Adrenal gland (tissue), 9 donors: ENCODE measurements at regions not wholly inside any gene's neighbourhood (a gene's known extent, or its start where the extent isn't known, plus 50 kb on each side); places are given as distances from the start of the nearest gene placed in this dataset.

Experiments
- DNase-seq, 7 donors: peaks; one replicate each; pipeline ENCODE4 v3.0.0-alpha.2; 2019 to 2020
- H3K27ac ChIP-seq, 5 donors: fragments of 200-600 bp; sonication (generic) in 4 of 5; 1 replicate in 3 of 5; 2 replicates in 2 of 5; pipeline versions ENCODE4 v1.5.1 to v1.8.0; 2016 to 2020; ENCODE audit warnings: mild to moderate bottlenecking in 1 of 5
- H3K27me3 ChIP-seq: fragments of 200-600 bp; 2 replicates; pipeline ENCODE4 v1.8.0; 2021
- H3K36me3 ChIP-seq, 2 donors: fragments of 200-600 bp; replicated peaks in 1 of 2; 1 replicate in 1 of 2; 2 replicates in 1 of 2; pipeline versions ENCODE4 v1.5.1 to v1.8.0; 2018 to 2022
- H3K4me1 ChIP-seq, 2 donors: fragments of 200-600 bp; replicated peaks in 1 of 2; 1 replicate in 1 of 2; 2 replicates in 1 of 2; pipeline versions ENCODE4 v1.5.1 to v1.8.0; 2018 to 2021
- H3K4me3 ChIP-seq, 4 donors: fragments of 200-600 bp; sonication (generic) in 3 of 4; one replicate each; pipeline ENCODE4 v1.5.1; 2016 to 2018
- H3K9me3 ChIP-seq, 3 donors: fragments of 200-600 bp; sonication (generic) in 1 of 3; replicated peaks in 1 of 3; 1 replicate in 2 of 3; 2 replicates in 1 of 3; pipeline versions ENCODE4 v1.5.1 to v1.8.0; 2016 to 2021
- POLR2A ChIP-seq, 2 donors: fragments of 450-650 bp; IDR thresholded peaks; one replicate each; pipeline ENCODE4 v1.6.1; 2017; ENCODE audit warnings: antibody characterized with exemption in 2 of 2, mild to moderate bottlenecking in 2 of 2, moderate library complexity in 1 of 2
- WGBS, 4 donors: extraction: QIAGEN DNeasy Blood & Tissue Kit in 2 of 4; methylation state at CpG; one replicate each; pipeline versions ENCODE4 v1.1.5 to v1.1.7; 2013 to 2017; 5-methylcytosine and 5-hydroxymethylcytosine counted together
- intact Hi-C, 2 donors: fragments of 100-400 bp; cut with DNase I; formaldehyde crosslinking; loops; one replicate each; pipeline versions ENCODE4 v1.14.1 to v1.15.0; 2022 to 2023
- TF ChIP-seq, protein P1 (sequence below), 6 experiments: fragments of 450-650 bp in 4 of 6; fragments of 200-600 bp in 2 of 6; sonication (generic) in 1 of 6; IDR thresholded peaks; 1 replicate in 5 of 6; 2 replicates in 1 of 6; pipeline versions ENCODE4 v1.5.1 to v1.8.0; 2016 to 2021; ENCODE audit warnings: antibody characterized with exemption in 6 of 6, mild to moderate bottlenecking in 2 of 6, moderate library complexity in 1 of 6
- donor health status: healthy with polysubstance abuse.
- donor health status: Bipolar disorder and iron deficiency.
- donor health status: DM: yes; HTN: yes; CAD: no.
- donor health status: DM: no; HTN: no; CAD: no.
- donor health status: DM: no; HTN: no; CAD: no.

DNA sequence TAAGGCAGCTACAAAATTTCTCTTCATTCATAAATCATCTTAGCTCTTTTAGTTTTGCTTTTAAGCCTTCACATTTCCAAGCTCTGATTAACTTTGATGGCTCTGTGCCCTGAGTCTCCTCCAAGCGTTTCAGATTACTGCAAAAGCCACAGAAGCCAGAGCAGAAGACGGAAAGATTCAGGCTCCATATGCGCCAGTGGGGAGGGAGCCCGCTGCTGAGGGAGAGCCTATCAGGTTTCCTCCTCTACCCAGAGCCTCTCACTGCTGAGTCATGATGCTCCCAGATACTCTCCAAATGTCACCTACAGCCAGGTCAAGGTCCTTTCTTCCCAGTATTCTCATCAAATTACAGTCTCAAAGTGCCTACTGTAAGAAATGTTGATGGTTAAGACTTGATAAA is 193.6 kb downstream of the RAP2A start:
- WGBS, 4 donors: 20 to 33% (median 24%) methylated on average over 4 of the region's 4 CpGs
- intact Hi-C loops: no loop called here
- DNase-seq: peak; percentile 83 to 96 (median 94)

DNA sequence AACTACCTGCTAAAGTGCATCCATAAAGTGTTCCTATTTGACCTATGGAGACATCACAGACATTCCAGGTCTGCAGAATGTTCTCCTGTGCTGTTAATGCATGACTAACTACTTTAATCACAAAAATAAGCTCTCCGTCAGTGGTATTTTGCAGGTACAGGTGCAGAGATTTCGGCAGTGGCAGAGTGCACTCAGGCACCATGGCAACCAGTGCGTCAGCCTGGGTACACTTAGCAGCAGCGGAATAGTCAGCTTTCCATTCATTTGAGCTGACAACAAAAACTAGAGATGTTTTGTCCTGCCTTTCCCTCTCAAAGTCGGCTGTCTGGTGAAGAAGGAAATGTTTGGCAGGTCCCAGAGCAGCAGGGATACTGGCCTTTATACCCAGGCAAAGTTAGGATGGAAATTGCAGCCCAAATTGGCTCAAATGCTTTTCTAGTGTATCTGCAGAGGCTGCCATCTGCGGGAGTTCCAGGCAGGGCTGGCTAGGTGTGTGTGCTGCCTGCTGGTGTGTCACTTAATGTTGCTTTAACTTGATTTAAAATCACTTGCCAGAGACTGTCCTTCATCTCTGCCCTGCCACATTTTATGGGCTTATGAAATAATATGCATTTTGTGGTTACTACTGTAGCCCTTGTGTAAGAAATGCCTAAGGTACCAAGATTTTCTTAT is 195.8 kb downstream of the RAP2A start:
- peak in 1 of 7 donors; percentile 71 for DNase-seq

More for the DNA sequence above, 193.6 kb downstream of the RAP2A start:
- Histone ChIP-seq H3K36me3 (no peaks in the 10 kb centered on the region), H3K27me3 (no peaks in the 10 kb centered on the region), H3K27ac (peak overlapping the region in 2 of 5 donors; percentile 15 to 27), H3K4me3 (no peak overlapping the region), H3K4me1 (peaks cover 5 to 11% of the 10 kb centered on the region in 2 donors), H3K9me3 (no peaks in the 10 kb centered on the region)
- TF ChIP-seq POLR2A (IDR thresholded peaks at IDR 0.05): no peak
- TF ChIP-seq, protein P1, sequence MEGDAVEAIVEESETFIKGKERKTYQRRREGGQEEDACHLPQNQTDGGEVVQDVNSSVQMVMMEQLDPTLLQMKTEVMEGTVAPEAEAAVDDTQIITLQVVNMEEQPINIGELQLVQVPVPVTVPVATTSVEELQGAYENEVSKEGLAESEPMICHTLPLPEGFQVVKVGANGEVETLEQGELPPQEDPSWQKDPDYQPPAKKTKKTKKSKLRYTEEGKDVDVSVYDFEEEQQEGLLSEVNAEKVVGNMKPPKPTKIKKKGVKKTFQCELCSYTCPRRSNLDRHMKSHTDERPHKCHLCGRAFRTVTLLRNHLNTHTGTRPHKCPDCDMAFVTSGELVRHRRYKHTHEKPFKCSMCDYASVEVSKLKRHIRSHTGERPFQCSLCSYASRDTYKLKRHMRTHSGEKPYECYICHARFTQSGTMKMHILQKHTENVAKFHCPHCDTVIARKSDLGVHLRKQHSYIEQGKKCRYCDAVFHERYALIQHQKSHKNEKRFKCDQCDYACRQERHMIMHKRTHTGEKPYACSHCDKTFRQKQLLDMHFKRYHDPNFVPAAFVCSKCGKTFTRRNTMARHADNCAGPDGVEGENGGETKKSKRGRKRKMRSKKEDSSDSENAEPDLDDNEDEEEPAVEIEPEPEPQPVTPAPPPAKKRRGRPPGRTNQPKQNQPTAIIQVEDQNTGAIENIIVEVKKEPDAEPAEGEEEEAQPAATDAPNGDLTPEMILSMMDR (IDR thresholded peaks at IDR 0.05): no peak

DNA sequence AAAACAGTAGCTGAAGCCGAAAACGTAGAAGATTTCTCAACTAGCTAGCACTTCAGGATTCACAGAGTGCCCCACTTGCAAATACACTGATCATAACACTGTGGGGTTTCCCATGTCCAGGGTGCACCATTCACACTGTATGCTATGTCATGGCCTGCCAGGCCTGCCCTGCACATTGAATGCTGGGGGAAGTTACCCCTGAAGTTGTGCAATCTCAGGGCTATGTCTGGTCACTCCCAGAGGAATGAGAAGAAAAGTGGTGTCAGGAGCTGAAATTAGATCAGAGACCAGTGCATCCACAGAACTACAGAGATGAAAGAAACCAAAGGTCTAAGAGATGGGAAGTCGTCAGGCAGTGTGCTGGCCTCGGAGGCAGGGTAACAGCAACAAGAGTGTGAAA is 196.8 kb downstream of the RAP2A start:
- no peak for TF ChIP-seq POLR2A (IDR thresholded peaks at IDR 0.05)
- TF ChIP-seq, protein P1 (IDR thresholded peaks at IDR 0.05): no peak
- Histone ChIP-seq H3K36me3 (no peaks in the 10 kb centered on the region), H3K27ac (no peak overlapping the region), H3K4me3 (no peak overlapping the region), H3K9me3 (no peaks in the 10 kb centered on the region), H3K4me1 (peaks cover 5 to 11% of the 10 kb centered on the region in 2 donors), H3K27me3 (no peaks in the 10 kb centered on the region)
- 88 to 97% (median 93%) methylated on average over 4 of the region's 4 CpGs for WGBS, 4 donors
- no peak for DNase-seq
- intact Hi-C loops: no loop called here

More for the DNA sequence above, 195.8 kb downstream of the RAP2A start:
- intact Hi-C loops: no loop called here
- TF ChIP-seq POLR2A (IDR thresholded peaks at IDR 0.05): no peak
- TF ChIP-seq, protein P1 (IDR thresholded peaks at IDR 0.05): no peak
- H3K4me3 ChIP-seq: no peak overlapping the region
- 67 to 82% (median 79%) methylated on average over 6 of the region's 6 CpGs for WGBS, 4 donors
- peak overlapping the region in 1 of 5 donors; percentile 26 for H3K27ac ChIP-seq
- H3K27me3 ChIP-seq: no peaks in the 10 kb centered on the region
- peaks cover 5 to 11% of the 10 kb centered on the region in 2 donors for H3K4me1 ChIP-seq
- H3K36me3 ChIP-seq: no peaks in the 10 kb centered on the region
- no peaks in the 10 kb centered on the region for H3K9me3 ChIP-seq

DNA sequence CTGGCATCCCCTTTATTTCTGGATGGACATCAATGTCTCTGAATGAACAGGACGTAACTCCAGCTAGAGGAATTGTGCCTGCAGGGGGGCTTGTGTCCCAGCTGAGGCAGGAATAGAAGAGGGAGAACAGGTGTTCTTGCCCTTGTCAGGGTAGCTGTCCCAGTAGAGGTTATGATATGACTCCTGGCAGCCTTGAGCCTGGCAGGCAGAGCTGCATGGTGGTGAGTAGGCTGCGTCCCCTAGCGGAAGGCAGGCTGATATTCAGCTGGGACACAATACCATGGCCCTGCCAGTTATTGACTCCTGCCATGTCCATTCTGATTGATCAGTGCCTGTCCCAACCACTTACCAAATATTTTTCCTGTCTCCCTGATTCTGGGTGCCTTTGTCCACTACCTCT is 197.2 kb downstream of the RAP2A start:
- H3K4me3 ChIP-seq: no peak overlapping the region

More for the DNA sequence above, 197.2 kb downstream of the RAP2A start:
- WGBS, 4 donors: 39 to 71% (median 60%) methylated on average over 3 of the region's 3 CpGs
- no peak overlapping the region for H3K27ac ChIP-seq
- intact Hi-C loops: no loop called here
- H3K4me1 ChIP-seq: peaks cover 5 to 11% of the 10 kb centered on the region in 2 donors
- H3K36me3 ChIP-seq: no peaks in the 10 kb centered on the region
- no peak for TF ChIP-seq POLR2A (IDR thresholded peaks at IDR 0.05)
- TF ChIP-seq, protein P1 (IDR thresholded peaks at IDR 0.05): no peak
- DNase-seq: no peak
- no peaks in the 10 kb centered on the region for H3K9me3 ChIP-seq
- no peaks in the 10 kb centered on the region for H3K27me3 ChIP-seq
